GDM1 (cell line): ENCODE measurements at regions not wholly inside any gene's neighbourhood (a gene's known extent, or its start where the extent isn't known, plus 50 kb on each side); places are given as distances from the start of the nearest gene placed in this dataset.

Experiments
- DNase-seq: peaks from one replicate; lab custom pipeline; 2025; lab: John Stamatoyannopoulos, UW

- no peak for DNase-seq
Measured at GRCh38 chr3:148023994-148024393, 614.8 kb downstream of the ZIC1 start.

GRCh38 chr3:148026009-148026588 is 616.9 kb downstream of the ZIC1 start:
- DNase-seq: no peak

- no peak for DNase-seq
Measured at GRCh38 chr3:148030975-148031374, 621.8 kb downstream of the ZIC1 start.

- DNase-seq: no peak
Measured at GRCh38 chr3:148034353-148034752, 625.2 kb downstream of the ZIC1 start.

GRCh38 chr3:148036331-148036876 is 627.2 kb downstream of the ZIC1 start:
- DNase-seq: no peak

- no peak for DNase-seq
Measured at GRCh38 chr3:148042663-148043445, 633.7 kb downstream of the ZIC1 start.

GRCh38 chr3:148044151-148044550 is 635.0 kb downstream of the ZIC1 start:
- no peak for DNase-seq

GRCh38 chr3:148054999-148055398 is 642.7 kb upstream of the AGTR1 start:
- DNase-seq: no peak

GRCh38 chr3:148062590-148062989 is 635.1 kb upstream of the AGTR1 start:
- no peak for DNase-seq

- DNase-seq: no peak
Measured at GRCh38 chr3:148066802-148067201, 630.9 kb upstream of the AGTR1 start.

- DNase-seq: no peak
Measured at GRCh38 chr3:148068466-148068865, 629.2 kb upstream of the AGTR1 start.

GRCh38 chr3:148070041-148070440 is 627.7 kb upstream of the AGTR1 start:
- no peak for DNase-seq

- DNase-seq: no peak
Measured at GRCh38 chr3:148073721-148074456, 623.8 kb upstream of the AGTR1 start.

GRCh38 chr3:148074946-148075345 is 622.8 kb upstream of the AGTR1 start:
- DNase-seq: no peak

- no peak for DNase-seq
Measured at GRCh38 chr3:148075771-148076716, 621.7 kb upstream of the AGTR1 start.

GRCh38 chr3:148077318-148077923 is 620.3 kb upstream of the AGTR1 start:
- DNase-seq: no peak

- no peak for DNase-seq
Measured at GRCh38 chr3:148077965-148078364, 619.7 kb upstream of the AGTR1 start.

GRCh38 chr3:148078658-148079057 is 619.0 kb upstream of the AGTR1 start:
- no peak for DNase-seq

- DNase-seq: no peak
Measured at GRCh38 chr3:148079370-148079769, 618.3 kb upstream of the AGTR1 start.

GRCh38 chr3:148081926-148082325 is 615.8 kb upstream of the AGTR1 start:
- no peak for DNase-seq
